CD4-positive, alpha-beta T cell treated with Interleukin-2 at 100 ng/mL for 4 hours (primary cell): ENCODE measurements at regions not wholly inside any gene's neighbourhood (a gene's known extent, or its start where the extent isn't known, plus 50 kb on each side); places are given as distances from the start of the nearest gene placed in this dataset.

Source experiments
- DNase-seq: peaks from one replicate; pipeline ENCODE4 v3.0.0-alpha.2; 2020; ENCODE audit warnings: low spot score

- no peak for DNase-seq
These were observed 186.0 kb upstream of the RPL38 start for GRCh38 chr17:74017466-74017865.

- no peak for DNase-seq
These were observed 185.4 kb upstream of the RPL38 start for GRCh38 chr17:74018115-74018514.

- DNase-seq = no peak
These were observed 184.2 kb upstream of the RPL38 start for GRCh38 chr17:74019271-74019670.

- DNase-seq = no peak
These were observed 183.6 kb upstream of the RPL38 start for GRCh38 chr17:74019860-74020259.

- no peak for DNase-seq
These were observed 183.0 kb upstream of the RPL38 start for GRCh38 chr17:74020522-74020921.

GRCh38 chr17:74024871-74025531 lies 178.5 kb upstream of the RPL38 start:
- DNase-seq = no peak

- DNase-seq = no peak
These were observed 176.0 kb upstream of the RPL38 start for GRCh38 chr17:74027444-74027843.

- DNase-seq = no peak
These were observed 174.9 kb upstream of the RPL38 start for GRCh38 chr17:74028354-74029116.

GRCh38 chr17:74031316-74032090 lies 172.0 kb upstream of the RPL38 start:
- no peak for DNase-seq

- no peak for DNase-seq
These were observed 171.3 kb upstream of the RPL38 start for GRCh38 chr17:74032222-74032621.

GRCh38 chr17:74037320-74037719 lies 166.2 kb upstream of the RPL38 start:
- no peak for DNase-seq

GRCh38 chr17:74040291-74040690 lies 163.2 kb upstream of the RPL38 start:
- no peak for DNase-seq

- DNase-seq = no peak
These were observed 162.7 kb upstream of the RPL38 start for GRCh38 chr17:74040729-74041128.

GRCh38 chr17:74041869-74042640 lies 161.4 kb upstream of the RPL38 start:
- DNase-seq = no peak

GRCh38 chr17:74042744-74043486 lies 160.6 kb upstream of the RPL38 start:
- peak; percentile 1 for DNase-seq

- DNase-seq = no peak
These were observed 159.5 kb upstream of the RPL38 start for GRCh38 chr17:74043976-74044375.

- DNase-seq = no peak
These were observed 157.7 kb upstream of the RPL38 start for GRCh38 chr17:74045608-74046280.

- DNase-seq = no peak
These were observed 154.1 kb upstream of the RPL38 start for GRCh38 chr17:74049167-74049966.

- DNase-seq = no peak
These were observed 153.5 kb upstream of the RPL38 start for GRCh38 chr17:74049967-74050458.

GRCh38 chr17:74051348-74051747 lies 152.1 kb upstream of the RPL38 start:
- DNase-seq = no peak
